PC-9 (cell line): ENCODE measurements at regions not wholly inside any gene's neighbourhood (a gene's known extent, or its start where the extent isn't known, plus 50 kb on each side); places are given as distances from the start of the nearest gene placed in this dataset.

ENCODE experiments used
- BruUV-seq: library from RNA; stranded (reverse); fragments of 400-500 nt; replicated peaks from 2 replicates; lab custom pipeline; 2021; lab: Mats Ljungman, UMichigan
- CTCF ChIA-PET: fragments of 300-600 bp; sonication (Branson Sonifier 250); formaldehyde crosslinking; loops from one replicate; lab custom pipeline; 2022; ENCODE audit warnings: antibody characterized with exemption; lab: Charles Lee
- POLR2A ChIA-PET: fragments of 300-600 bp; sonication (Branson Sonifier 250); formaldehyde crosslinking; loops from one replicate; lab custom pipeline; 2022; ENCODE audit warnings: antibody characterized with exemption; ENCODE audit not compliant: unreplicated experiment; lab: Charles Lee
- DNase-seq, 2 experiments: peaks; one replicate each; pipeline versions ENCODE4 v3.0.0 to v3.0.0-alpha.2; 2015 to 2022; ENCODE audit warnings: mixed read lengths in 1 of 2
- H2AFZ ChIP-seq: fragments of 200-600 bp; sonication (generic); 2 replicates; pipeline ENCODE4 v1.8.1; 2017; ENCODE audit warnings: antibody characterized with exemption
- H3F3A ChIP-seq: fragments of 200-600 bp; sonication (generic); 2 replicates; pipeline ENCODE4 v1.8.1; 2017; ENCODE audit warnings: antibody characterized with exemption, mild to moderate bottlenecking, low read depth; ENCODE audit not compliant: insufficient read depth
- H3K27ac ChIP-seq: fragments of 200-600 bp; sonication (generic); 2 replicates; pipeline ENCODE4 v1.6.1; 2016; ENCODE audit warnings: mixed run types
- H3K27me3 ChIP-seq: fragments of 200-600 bp; sonication (generic); 2 replicates; pipeline ENCODE4 v1.6.1; 2016; ENCODE audit warnings: low read depth, mixed run types; ENCODE audit not compliant: insufficient read depth
- H3K36me3 ChIP-seq: fragments of 200-600 bp; sonication (generic); 2 replicates; pipeline ENCODE4 v1.6.1; 2016; ENCODE audit warnings: low read depth, mixed run types
- H3K4me1 ChIP-seq: fragments of 200-600 bp; sonication (generic); replicated peaks from 2 replicates; pipeline ENCODE4 v1.6.1; 2016; ENCODE audit warnings: mixed run types; ENCODE audit not compliant: insufficient read depth
- H3K4me2 ChIP-seq: fragments of 200-600 bp; sonication (generic); 2 replicates; pipeline ENCODE4 v1.6.1; 2017; ENCODE audit warnings: mixed run types
- H3K4me3 ChIP-seq: fragments of 200-600 bp; sonication (generic); 2 replicates; pipeline ENCODE4 v1.6.1; 2016; ENCODE audit warnings: mixed run types
- H3K79me2 ChIP-seq: fragments of 200-600 bp; sonication (generic); 2 replicates; pipeline ENCODE4 v1.6.1; 2017; ENCODE audit warnings: low read depth, mixed run types
- H3K9me2 ChIP-seq: fragments of 200-600 bp; sonication (generic); 2 replicates; pipeline ENCODE4 v1.8.1; 2017; ENCODE audit warnings: mild to moderate bottlenecking; ENCODE audit not compliant: insufficient read depth
- H3K9me3 ChIP-seq: fragments of 200-600 bp; sonication (generic); 2 replicates; pipeline ENCODE4 v1.8.1; 2016; ENCODE audit warnings: low read depth; ENCODE audit not compliant: insufficient read depth
- H4K20me1 ChIP-seq: fragments of 200-600 bp; sonication (generic); 2 replicates; pipeline ENCODE4 v1.8.1; 2017; ENCODE audit not compliant: insufficient read depth
- EZH2 ChIP-seq: fragments of 200-600 bp; sonication (generic); IDR thresholded peaks from 2 replicates; pipeline ENCODE4 v1.8.0; 2017; ENCODE audit warnings: antibody characterized with exemption, low read depth
- intact Hi-C: fragments of 100-400 bp; cut with micrococcal nuclease; formaldehyde crosslinking; loops from one replicate; pipeline ENCODE4 v1.10.0; 2022; ENCODE audit not compliant: unreplicated experiment
- TF ChIP-seq, protein P1 (sequence below): fragments of 200-600 bp; sonication (generic); conservative IDR thresholded peaks from 2 replicates; pipeline ENCODE4 v1.6.1; 2017; ENCODE audit warnings: mixed run types, antibody characterized with exemption, mild to moderate bottlenecking, moderate library complexity

DNA sequence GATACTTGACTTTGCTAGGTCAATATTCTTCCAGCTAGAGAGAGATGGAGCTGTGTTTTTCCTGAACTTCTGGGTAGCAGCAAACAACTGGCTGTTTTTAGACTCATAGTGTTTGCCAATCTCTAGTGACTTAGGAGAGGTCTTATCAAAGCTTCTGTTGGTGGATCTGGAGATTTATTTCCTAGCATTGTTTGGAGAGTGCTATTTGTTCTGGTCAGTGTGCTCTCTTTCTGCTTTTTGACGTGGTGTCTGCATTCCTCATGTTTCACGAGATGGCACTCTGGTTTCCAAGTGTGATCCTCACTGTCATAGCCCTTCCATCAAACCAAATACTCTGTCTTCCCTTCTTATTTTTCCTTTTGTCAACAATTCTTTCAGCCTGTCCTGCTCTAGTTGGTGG lies 88.6 kb upstream of the DAZL start:
- Histone ChIP-seq H3K27ac (no peak overlapping the region), H4K20me1 (no peaks in the 10 kb centered on the region), H3K27me3 (no peaks in the 10 kb centered on the region), H2AFZ (0 out of 2 replicates have a peak overlapping the region, but pooled peaks have one; percentile 1), H3K4me1 (peaks cover 18% of the 10 kb centered on the region), H3K79me2 (no peaks in the 10 kb centered on the region), H3K9me3 (peaks cover 6% of the 10 kb centered on the region), H3F3A (no peaks in the 10 kb centered on the region), H3K4me3 (no peak overlapping the region), H3K36me3 (no peaks in the 10 kb centered on the region), H3K4me2 (no peak overlapping the region), H3K9me2 (no peaks in the 10 kb centered on the region)
- no TSS peak for BruUV-seq
- no peak for DNase-seq
- CTCF ChIA-PET = no interaction called here
- intact Hi-C loops = no loop called here
- TF ChIP-seq EZH2 = no peak
- TF ChIP-seq, protein P1, sequence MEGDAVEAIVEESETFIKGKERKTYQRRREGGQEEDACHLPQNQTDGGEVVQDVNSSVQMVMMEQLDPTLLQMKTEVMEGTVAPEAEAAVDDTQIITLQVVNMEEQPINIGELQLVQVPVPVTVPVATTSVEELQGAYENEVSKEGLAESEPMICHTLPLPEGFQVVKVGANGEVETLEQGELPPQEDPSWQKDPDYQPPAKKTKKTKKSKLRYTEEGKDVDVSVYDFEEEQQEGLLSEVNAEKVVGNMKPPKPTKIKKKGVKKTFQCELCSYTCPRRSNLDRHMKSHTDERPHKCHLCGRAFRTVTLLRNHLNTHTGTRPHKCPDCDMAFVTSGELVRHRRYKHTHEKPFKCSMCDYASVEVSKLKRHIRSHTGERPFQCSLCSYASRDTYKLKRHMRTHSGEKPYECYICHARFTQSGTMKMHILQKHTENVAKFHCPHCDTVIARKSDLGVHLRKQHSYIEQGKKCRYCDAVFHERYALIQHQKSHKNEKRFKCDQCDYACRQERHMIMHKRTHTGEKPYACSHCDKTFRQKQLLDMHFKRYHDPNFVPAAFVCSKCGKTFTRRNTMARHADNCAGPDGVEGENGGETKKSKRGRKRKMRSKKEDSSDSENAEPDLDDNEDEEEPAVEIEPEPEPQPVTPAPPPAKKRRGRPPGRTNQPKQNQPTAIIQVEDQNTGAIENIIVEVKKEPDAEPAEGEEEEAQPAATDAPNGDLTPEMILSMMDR = no peak
- POLR2A ChIA-PET = no interaction called here

- Histone ChIP-seq H2AFZ (peak overlapping the region; percentile 29; the same call in 1 of the 2 replicates), H4K20me1 (no peaks in the 10 kb centered on the region), H3K9me2 (no peaks in the 10 kb centered on the region), H3K79me2 (no peaks in the 10 kb centered on the region), H3K27ac (no peak overlapping the region), H3K4me2 (no peak overlapping the region), H3K9me3 (peaks cover 5% of the 10 kb centered on the region), H3K36me3 (no peaks in the 10 kb centered on the region), H3K4me3 (no peak overlapping the region), H3K27me3 (no peaks in the 10 kb centered on the region), H3F3A (no peaks in the 10 kb centered on the region), H3K4me1 (peaks cover 18% of the 10 kb centered on the region)
- BruUV-seq = no TSS peak
- CTCF ChIA-PET = no interaction called here
- intact Hi-C loops = no loop called here
- POLR2A ChIA-PET = no interaction called here
- TF ChIP-seq EZH2 = no peak
- TF ChIP-seq, protein P1 = no peak
- no peak for DNase-seq
These were observed 90.5 kb upstream of the DAZL start for GRCh38 chr3:16695710-16696109.

DNA sequence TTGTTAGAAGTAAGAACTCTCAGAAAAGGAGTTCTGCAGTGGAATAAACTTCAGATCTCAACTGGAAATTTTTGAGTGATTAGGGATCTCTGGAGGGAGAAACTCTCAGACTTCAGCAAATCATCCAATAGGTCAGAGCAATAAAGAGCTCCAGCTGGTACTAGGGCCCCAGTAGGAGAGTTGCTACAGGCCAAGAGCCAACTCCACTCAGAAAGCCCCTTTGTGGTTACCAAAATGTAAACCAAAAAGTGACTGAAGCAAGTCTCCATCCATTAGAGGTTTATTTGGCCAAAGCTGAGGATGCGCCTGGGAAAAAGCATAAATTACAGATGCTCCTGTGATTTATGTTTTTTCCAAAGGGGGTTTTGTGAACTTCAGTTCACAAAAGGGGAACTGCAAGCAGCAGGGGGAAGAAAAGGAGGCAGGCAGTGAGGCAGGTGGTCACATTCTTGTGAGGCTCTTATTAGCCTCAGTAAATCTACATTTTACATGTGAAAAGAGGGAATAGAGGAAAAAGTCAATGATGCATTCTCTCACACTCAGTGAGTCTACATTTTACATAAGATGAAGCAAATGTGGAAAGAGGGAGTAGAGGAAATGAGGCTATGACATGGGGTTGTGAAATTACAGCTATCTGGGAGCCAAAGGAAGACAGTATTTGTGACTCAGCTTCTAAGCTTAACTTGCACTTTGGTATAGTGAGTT lies 92.4 kb upstream of the DAZL start:
- ChIA-PET POLR2A (no interaction called here), CTCF (no interaction called here)
- no peak overlapping the region for H3K4me3 ChIP-seq
- H3K36me3 ChIP-seq = no peaks in the 10 kb centered on the region
- BruUV-seq = no TSS peak
- peaks cover 18% of the 10 kb centered on the region for H3K4me1 ChIP-seq
- 0 out of 2 replicates have a peak overlapping the region, but pooled peaks have one; percentile 13 for H3K4me2 ChIP-seq
- no peak overlapping the region; the same call in 1 of the 2 replicates for H3K27ac ChIP-seq
- peak overlapping the region; percentile 36; the same call in 1 of the 2 replicates for H2AFZ ChIP-seq
- H3K79me2 ChIP-seq = no peaks in the 10 kb centered on the region
- no peaks in the 10 kb centered on the region for H3K9me2 ChIP-seq
- H4K20me1 ChIP-seq = no peaks in the 10 kb centered on the region
- peaks cover 3% of the 10 kb centered on the region; the same call in 1 of the 2 replicates for H3K9me3 ChIP-seq
- no peak for DNase-seq
- TF ChIP-seq EZH2 = no peak
- TF ChIP-seq, protein P1 = no peak
- H3K27me3 ChIP-seq = no peaks in the 10 kb centered on the region
- intact Hi-C loops = no loop called here
- H3F3A ChIP-seq = no peaks in the 10 kb centered on the region
